Neural progenitor cell (in vitro differentiated cells): ENCODE measurements at regions not wholly inside any gene's neighbourhood (a gene's known extent, or its start where the extent isn't known, plus 50 kb on each side); places are given as distances from the start of the nearest gene placed in this dataset.

ENCODE experiments used
- CTCF ChIP-seq: fragments of 200-600 bp; sonication (generic); IDR thresholded peaks from 2 replicates; pipeline ENCODE4 v1.5.1; 2017; ENCODE audit warnings: antibody characterized with exemption, mild to moderate bottlenecking
- EZH2phosphoT487 ChIP-seq: fragments of 200-600 bp; sonication (generic); IDR thresholded peaks from 2 replicates; pipeline ENCODE4 v1.6.1; 2017; ENCODE audit warnings: antibody characterized with exemption

GRCh38 chr13:80740071-80740470, 399.1 kb upstream of the SPRY2 start:
- no peak for TF ChIP-seq CTCF
- no peak for TF ChIP-seq EZH2phosphoT487
